ENCODE measurements at regions not wholly inside any gene's neighbourhood (a gene's known extent, or its start where the extent isn't known, plus 50 kb on each side); places are given as distances from the start of the nearest gene placed in this dataset.

- no peak for TF ChIP-seq CTCF (IDR thresholded peaks at IDR 0.05)
- no peak for TF ChIP-seq NFE2L1 (CRISPR knock-in tag; IDR thresholded peaks at IDR 0.05)
- no peak for TF ChIP-seq ZNF317 (CRISPR knock-in tag; IDR thresholded peaks at IDR 0.05; ENCODE audit: borderline replicate concordance, low read depth)
- no peak for TF ChIP-seq MAX (CRISPR knock-in tag; IDR thresholded peaks at IDR 0.05)
These were observed 120.6 kb downstream of the SPRY1 start for GRCh38 chr4:123517176-123517575.

Data from WTC11 (cell line).